Liver (tissue), 3 donors: ENCODE measurements at regions not wholly inside any gene's neighbourhood (a gene's known extent, or its start where the extent isn't known, plus 50 kb on each side); places are given as distances from the start of the nearest gene placed in this dataset.

ENCODE experiments used
- EGR1 ChIP-seq, 2 donors: IDR thresholded peaks; 2 replicates each; pipeline ENCODE4 v1.6.1; 2016 to 2018; ENCODE audit warnings: antibody characterized with exemption in 2 of 2, low read depth in 2 of 2
- FOXA1 ChIP-seq: IDR thresholded peaks from 2 replicates; pipeline ENCODE4 v1.6.1; 2016; ENCODE audit warnings: antibody characterized with exemption
- FOXA2 ChIP-seq: IDR thresholded peaks from 2 replicates; pipeline ENCODE4 v1.6.1; 2016; ENCODE audit warnings: antibody characterized with exemption
- NR2F2 ChIP-seq: IDR thresholded peaks from 2 replicates; pipeline ENCODE4 v1.6.1; 2016; ENCODE audit warnings: antibody characterized with exemption
- RAD21 ChIP-seq, 2 donors: IDR thresholded peaks; 2 replicates each; pipeline ENCODE4 v1.6.1; 2016; ENCODE audit warnings: antibody characterized with exemption in 2 of 2, mild to moderate bottlenecking in 2 of 2
- RXRA ChIP-seq, 2 donors: IDR thresholded peaks; 2 replicates each; pipeline ENCODE4 v1.6.1; 2017 to 2018; ENCODE audit warnings: antibody characterized with exemption in 2 of 2, mild to moderate bottlenecking in 1 of 2
- TF ChIP-seq, protein P1 (sequence below): fragments of 150-350 bp; IDR thresholded peaks from 2 replicates; pipeline ENCODE4 v1.5.1; 2017; ENCODE audit warnings: improper control_type of control experiment, low read depth, low read length; ENCODE audit not compliant: missing input control
- TF ChIP-seq, protein P2 (sequence below): IDR thresholded peaks from 2 replicates; pipeline ENCODE4 v1.6.1; 2016; ENCODE audit warnings: antibody characterized with exemption, mild to moderate bottlenecking
- TF ChIP-seq, protein P3 (sequence below): IDR thresholded peaks from 2 replicates; pipeline ENCODE4 v1.6.1; 2016; ENCODE audit warnings: antibody characterized with exemption
- donor health status: healthy.
- donor health status: healthy.

DNA sequence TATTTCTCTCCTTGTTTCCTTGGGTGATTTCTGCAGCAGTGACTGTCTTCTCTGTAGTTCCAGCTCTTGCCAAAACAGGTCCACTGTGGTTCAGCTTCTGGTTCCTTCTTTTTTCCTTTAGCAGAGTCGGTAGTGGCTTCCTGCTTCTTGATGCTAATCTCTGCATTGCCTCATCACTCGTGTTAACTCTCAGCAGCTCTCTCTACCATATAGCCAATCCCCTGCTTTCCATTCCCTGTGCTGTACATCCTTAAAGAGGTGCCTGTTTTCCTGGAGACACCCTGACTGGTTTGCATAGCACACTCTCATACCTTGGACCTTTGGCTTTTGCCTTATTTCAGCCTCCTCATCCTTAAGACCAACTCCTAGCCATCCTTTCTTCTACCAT lies 191.2 kb upstream of the LNX1 start:
- TF ChIP-seq, protein P1, sequence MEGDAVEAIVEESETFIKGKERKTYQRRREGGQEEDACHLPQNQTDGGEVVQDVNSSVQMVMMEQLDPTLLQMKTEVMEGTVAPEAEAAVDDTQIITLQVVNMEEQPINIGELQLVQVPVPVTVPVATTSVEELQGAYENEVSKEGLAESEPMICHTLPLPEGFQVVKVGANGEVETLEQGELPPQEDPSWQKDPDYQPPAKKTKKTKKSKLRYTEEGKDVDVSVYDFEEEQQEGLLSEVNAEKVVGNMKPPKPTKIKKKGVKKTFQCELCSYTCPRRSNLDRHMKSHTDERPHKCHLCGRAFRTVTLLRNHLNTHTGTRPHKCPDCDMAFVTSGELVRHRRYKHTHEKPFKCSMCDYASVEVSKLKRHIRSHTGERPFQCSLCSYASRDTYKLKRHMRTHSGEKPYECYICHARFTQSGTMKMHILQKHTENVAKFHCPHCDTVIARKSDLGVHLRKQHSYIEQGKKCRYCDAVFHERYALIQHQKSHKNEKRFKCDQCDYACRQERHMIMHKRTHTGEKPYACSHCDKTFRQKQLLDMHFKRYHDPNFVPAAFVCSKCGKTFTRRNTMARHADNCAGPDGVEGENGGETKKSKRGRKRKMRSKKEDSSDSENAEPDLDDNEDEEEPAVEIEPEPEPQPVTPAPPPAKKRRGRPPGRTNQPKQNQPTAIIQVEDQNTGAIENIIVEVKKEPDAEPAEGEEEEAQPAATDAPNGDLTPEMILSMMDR: no peak
- TF ChIP-seq NR2F2: no peak
- no peak for TF ChIP-seq RXRA (IDR thresholded peaks at IDR 0.05)
- TF ChIP-seq, protein P2, sequence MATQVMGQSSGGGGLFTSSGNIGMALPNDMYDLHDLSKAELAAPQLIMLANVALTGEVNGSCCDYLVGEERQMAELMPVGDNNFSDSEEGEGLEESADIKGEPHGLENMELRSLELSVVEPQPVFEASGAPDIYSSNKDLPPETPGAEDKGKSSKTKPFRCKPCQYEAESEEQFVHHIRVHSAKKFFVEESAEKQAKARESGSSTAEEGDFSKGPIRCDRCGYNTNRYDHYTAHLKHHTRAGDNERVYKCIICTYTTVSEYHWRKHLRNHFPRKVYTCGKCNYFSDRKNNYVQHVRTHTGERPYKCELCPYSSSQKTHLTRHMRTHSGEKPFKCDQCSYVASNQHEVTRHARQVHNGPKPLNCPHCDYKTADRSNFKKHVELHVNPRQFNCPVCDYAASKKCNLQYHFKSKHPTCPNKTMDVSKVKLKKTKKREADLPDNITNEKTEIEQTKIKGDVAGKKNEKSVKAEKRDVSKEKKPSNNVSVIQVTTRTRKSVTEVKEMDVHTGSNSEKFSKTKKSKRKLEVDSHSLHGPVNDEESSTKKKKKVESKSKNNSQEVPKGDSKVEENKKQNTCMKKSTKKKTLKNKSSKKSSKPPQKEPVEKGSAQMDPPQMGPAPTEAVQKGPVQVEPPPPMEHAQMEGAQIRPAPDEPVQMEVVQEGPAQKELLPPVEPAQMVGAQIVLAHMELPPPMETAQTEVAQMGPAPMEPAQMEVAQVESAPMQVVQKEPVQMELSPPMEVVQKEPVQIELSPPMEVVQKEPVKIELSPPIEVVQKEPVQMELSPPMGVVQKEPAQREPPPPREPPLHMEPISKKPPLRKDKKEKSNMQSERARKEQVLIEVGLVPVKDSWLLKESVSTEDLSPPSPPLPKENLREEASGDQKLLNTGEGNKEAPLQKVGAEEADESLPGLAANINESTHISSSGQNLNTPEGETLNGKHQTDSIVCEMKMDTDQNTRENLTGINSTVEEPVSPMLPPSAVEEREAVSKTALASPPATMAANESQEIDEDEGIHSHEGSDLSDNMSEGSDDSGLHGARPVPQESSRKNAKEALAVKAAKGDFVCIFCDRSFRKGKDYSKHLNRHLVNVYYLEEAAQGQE: no peak
- TF ChIP-seq, protein P3, sequence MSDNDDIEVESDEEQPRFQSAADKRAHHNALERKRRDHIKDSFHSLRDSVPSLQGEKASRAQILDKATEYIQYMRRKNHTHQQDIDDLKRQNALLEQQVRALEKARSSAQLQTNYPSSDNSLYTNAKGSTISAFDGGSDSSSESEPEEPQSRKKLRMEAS: no peak
- no peak for TF ChIP-seq FOXA2
- no peak for TF ChIP-seq EGR1 (IDR thresholded peaks at IDR 0.05; ENCODE audit: low read depth in 2 of 2)
- no peak for TF ChIP-seq RAD21 (IDR thresholded peaks at IDR 0.05)
- no peak for TF ChIP-seq FOXA1
